ACHN (cell line): ENCODE measurements at regions not wholly inside any gene's neighbourhood (a gene's known extent, or its start where the extent isn't known, plus 50 kb on each side); places are given as distances from the start of the nearest gene placed in this dataset.

Source experiments
- DNase-seq: peaks from one replicate; pipeline ENCODE4 v3.0.0-alpha.2; 2015
- in situ Hi-C: cut with HindIII; loops from 2 replicates; pipeline ENCODE4 v1.10.0; 2017; ENCODE audit warnings: low sequenced_read_pairs, low pct_ligation_motif_present, low pct_unique_long_range_greater_than_20kb

- in situ Hi-C loops: no loop called here
- no peak for DNase-seq
These were observed 55.6 kb upstream of the CCNG1 start for GRCh38 chr5:163381832-163382231.

- in situ Hi-C loops: no loop called here
These were observed 53.6 kb upstream of the CCNG1 start for GRCh38 chr5:163383754-163384153.

GRCh38 chr5:163384669-163385068 lies 52.7 kb upstream of the CCNG1 start:
- no peak for DNase-seq
- in situ Hi-C loops: no loop called here

More at GRCh38 chr5:163383754-163384153, 53.6 kb upstream of the CCNG1 start:
- no peak for DNase-seq

- in situ Hi-C loops: no loop called here
- no peak for DNase-seq
These were observed 52.1 kb upstream of the CCNG1 start for GRCh38 chr5:163385271-163385670.

GRCh38 chr5:163385824-163386223 lies 51.6 kb upstream of the CCNG1 start:
- in situ Hi-C loops: no loop called here
- no peak for DNase-seq

GRCh38 chr5:163386352-163386751 lies 51.0 kb upstream of the CCNG1 start:
- in situ Hi-C loops: no loop called here
- DNase-seq: no peak

- no peak for DNase-seq
- in situ Hi-C loops: no loop called here
These were observed 49.6 kb upstream of the CCNG1 start for GRCh38 chr5:163387589-163388343.
